ENCODE measurements at regions not wholly inside any gene's neighbourhood (a gene's known extent, or its start where the extent isn't known, plus 50 kb on each side); places are given as distances from the start of the nearest gene placed in this dataset.

- Histone ChIP-seq H3K27ac (ENCODE audit: insufficient read depth, low read length) (no peak overlapping the region), H4K20me1 (ENCODE audit: insufficient read depth, low read length) (no peaks in the 10 kb centered on the region), H3K4me3 (ENCODE audit: insufficient read depth, low read depth, low read length) (no peak overlapping the region), H3K14ac (replicated peaks; ENCODE audit: low read depth, low read length) (no peak overlapping the region), H4K91ac (ENCODE audit: insufficient read depth, low read depth, low read length) (no peak overlapping the region), H3K9ac (ENCODE audit: low read depth, low read length) (no peak overlapping the region), H2AK9ac (replicated peaks; ENCODE audit: low read depth, low read length, poor library complexity) (no peak overlapping the region), H3K18ac (ENCODE audit: low read depth, low read length) (no peak overlapping the region), H3K4me1 (ENCODE audit: control insufficient read depth, insufficient read depth, low read length) (no peaks in the 10 kb centered on the region), H3K9me3 (ENCODE audit: control insufficient read depth, insufficient read depth, low read length) (no peaks in the 10 kb centered on the region), H3K4ac (ENCODE audit: low read depth, low read length) (no peak overlapping the region), H3K4me2 (ENCODE audit: low read depth, low read length) (no peak overlapping the region), H2AK5ac (ENCODE audit: low read depth, low read length) (no peak overlapping the region), H3K79me1 (ENCODE audit: low read depth in 1 of 2, low read length in 2 of 2) (no peaks in the 10 kb centered on the region), H3K36me3 (ENCODE audit: control insufficient read depth, insufficient read depth, low read length) (no peaks in the 10 kb centered on the region), H4K5ac (ENCODE audit: low read depth, low read length) (no peak overlapping the region), H3K56ac (ENCODE audit: extremely low read depth, insufficient read depth, low read length) (no peak overlapping the region), H2AFZ (replicated peaks; ENCODE audit: low read length, poor library complexity) (no peak overlapping the region), H2BK5ac (ENCODE audit: low read depth, low read length, poor library complexity, severe bottlenecking) (no peak overlapping the region), H3K27me3 (ENCODE audit: control insufficient read depth, insufficient read depth, low read length) (no peaks in the 10 kb centered on the region), H3K9me1 (ENCODE audit: insufficient read depth, low read length) (no peaks in the 10 kb centered on the region), H4K8ac (ENCODE audit: low read depth in 2 of 2, low read length in 2 of 2) (no peak overlapping the region), H2BK15ac (ENCODE audit: low read depth, low read length) (no peak overlapping the region), H2BK20ac (ENCODE audit: low read depth, low read length) (no peak overlapping the region), H2BK120ac (ENCODE audit: low read depth, low read length) (no peak overlapping the region), H3K23ac (ENCODE audit: low read depth, low read length) (no peak overlapping the region)
- dilution Hi-C loops (cut with HindIII; ENCODE audit: low sequenced_read_pairs, unreplicated experiment) (no loop called here), in situ Hi-C loops (cut with MboI; ENCODE audit: low sequenced_read_pairs) (no loop called here), intact Hi-C loops (cut with micrococcal nuclease) (no loop called here)
- TF ChIP-seq CHD1 (IDR thresholded peaks at IDR 0.05; ENCODE audit: low read depth, low read length): no peak
- TF ChIP-seq MAFK (IDR thresholded peaks at IDR 0.05; ENCODE audit: low read depth, low read length): no peak
- no peak for TF ChIP-seq RAD21 (IDR thresholded peaks at IDR 0.05; ENCODE audit: low read length)
- no peak for TF ChIP-seq USF2 (IDR thresholded peaks at IDR 0.05; ENCODE audit: low read depth, low read length)
- no peak for TF ChIP-seq CEBPB (IDR thresholded peaks at IDR 0.05; ENCODE audit: low read depth, low read length)
- TF ChIP-seq BHLHE40 (IDR thresholded peaks at IDR 0.05; ENCODE audit: low read depth, low read length): no peak
- no peak for TF ChIP-seq MAZ (IDR thresholded peaks at IDR 0.05; ENCODE audit: borderline replicate concordance, low read depth, low read length)
- TF ChIP-seq CTCF (conservative IDR thresholded peaks at IDR 0.05; ENCODE audit: low read depth, low read length): no peak
- TF ChIP-seq NFE2L2 (IDR thresholded peaks at IDR 0.05; ENCODE audit: low read depth, low read length): no peak
- TF ChIP-seq RCOR1 (IDR thresholded peaks at IDR 0.05; ENCODE audit: insufficient replicate concordance, low read length): no peak
- TF ChIP-seq RFX5 (IDR thresholded peaks at IDR 0.05; ENCODE audit: low read depth, low read length): no peak
- DNase-seq (no peak), ATAC-seq (ENCODE audit: low read depth) (no peak)
- CTCF ChIA-PET: no interaction called here
- BruUV-seq (replicated peaks): no TSS peak
- no CpG with 5 or more reads among the region's 3 CpGs for WGBS, 2 experiments (ENCODE audit: extremely low coverage in 2 of 2, insufficient read length in 1 of 2)
- POLR2A ChIA-PET (ENCODE audit: unreplicated experiment): no interaction called here
Measured at GRCh38 chr12:83470749-83471148, 784.0 kb downstream of the TMTC2 start.

All from IMR-90 (cell line).